Activated CD8-positive, alpha-beta memory T cell treated with anti-CD3 and anti-CD28 coated beads for 48 hours (primary cell): ENCODE measurements at regions not wholly inside any gene's neighbourhood (a gene's known extent, or its start where the extent isn't known, plus 50 kb on each side); places are given as distances from the start of the nearest gene placed in this dataset.

ENCODE experiments used
- DNase-seq, 3 experiments: peaks; one replicate each; pipeline ENCODE4 v3.0.0-alpha.2; 2020; ENCODE audit warnings: low read depth in 2 of 3, low spot score in 2 of 3

GRCh38 chr10:78901694-78902093 lies 167.1 kb upstream of the ZMIZ1 start:
- DNase-seq = no peak

- DNase-seq = no peak
Measured at GRCh38 chr10:78902815-78903214, 166.0 kb upstream of the ZMIZ1 start.

GRCh38 chr10:78903341-78903940 lies 165.3 kb upstream of the ZMIZ1 start:
- DNase-seq = no peak

GRCh38 chr10:78904196-78904595 lies 164.6 kb upstream of the ZMIZ1 start:
- DNase-seq = no peak

- DNase-seq = no peak
Measured at GRCh38 chr10:78905015-78905956, 163.5 kb upstream of the ZMIZ1 start.

GRCh38 chr10:78905957-78906308 lies 162.8 kb upstream of the ZMIZ1 start:
- no peak for DNase-seq

GRCh38 chr10:78906734-78907390 lies 161.9 kb upstream of the ZMIZ1 start:
- no peak for DNase-seq

GRCh38 chr10:78907551-78908211 lies 161.1 kb upstream of the ZMIZ1 start:
- no peak for DNase-seq

GRCh38 chr10:78909221-78909620 lies 159.5 kb upstream of the ZMIZ1 start:
- no peak for DNase-seq

GRCh38 chr10:78910021-78910420 lies 158.7 kb upstream of the ZMIZ1 start:
- no peak for DNase-seq

GRCh38 chr10:78910476-78910875 lies 158.3 kb upstream of the ZMIZ1 start:
- DNase-seq = no peak

GRCh38 chr10:78910886-78911285 lies 157.9 kb upstream of the ZMIZ1 start:
- no peak for DNase-seq

GRCh38 chr10:78911533-78912340 lies 157.0 kb upstream of the ZMIZ1 start:
- no peak for DNase-seq

- DNase-seq = no peak
Measured at GRCh38 chr10:78912361-78913218, 156.2 kb upstream of the ZMIZ1 start.

GRCh38 chr10:78913219-78914059 lies 155.3 kb upstream of the ZMIZ1 start:
- DNase-seq = no peak

GRCh38 chr10:78914060-78914378 lies 154.7 kb upstream of the ZMIZ1 start:
- DNase-seq = no peak

GRCh38 chr10:78914502-78915189 lies 154.1 kb upstream of the ZMIZ1 start:
- no peak for DNase-seq

GRCh38 chr10:78915190-78915518 lies 153.6 kb upstream of the ZMIZ1 start:
- no peak for DNase-seq

GRCh38 chr10:78916227-78916626 lies 152.5 kb upstream of the ZMIZ1 start:
- DNase-seq = no peak
